ENCODE measurements at regions not wholly inside any gene's neighbourhood (a gene's known extent, or its start where the extent isn't known, plus 50 kb on each side); places are given as distances from the start of the nearest gene placed in this dataset.

GRCh38 chr2:145257931-145258330, 738.0 kb upstream of the ZEB2 start:
- DNase-seq: no peak

- no peak for DNase-seq
Observed at GRCh38 chr2:145256551-145256950, 736.6 kb upstream of the ZEB2 start.

GRCh38 chr2:145254291-145254690, 734.4 kb upstream of the ZEB2 start:
- no peak for DNase-seq

- no peak for DNase-seq
Observed at GRCh38 chr2:145253492-145253891, 733.6 kb upstream of the ZEB2 start.

- DNase-seq: no peak
Observed at GRCh38 chr2:145245268-145245870, 725.5 kb upstream of the ZEB2 start.

GRCh38 chr2:145235312-145235711, 715.4 kb upstream of the ZEB2 start:
- DNase-seq: peak; percentile 17

GRCh38 chr2:145230546-145230945, 710.6 kb upstream of the ZEB2 start:
- DNase-seq: no peak

- DNase-seq: no peak
Observed at GRCh38 chr2:145228506-145228905, 708.6 kb upstream of the ZEB2 start.

GRCh38 chr2:145226901-145227300, 707.0 kb upstream of the ZEB2 start:
- no peak for DNase-seq

GRCh38 chr2:145221516-145221915, 701.6 kb upstream of the ZEB2 start:
- no peak for DNase-seq

- no peak for DNase-seq
Observed at GRCh38 chr2:145221032-145221431, 701.1 kb upstream of the ZEB2 start.

- no peak for DNase-seq
Observed at GRCh38 chr2:145220496-145220895, 700.6 kb upstream of the ZEB2 start.

GRCh38 chr2:145207884-145208283, 688.0 kb upstream of the ZEB2 start:
- DNase-seq: no peak

GRCh38 chr2:145206496-145207281, 686.8 kb upstream of the ZEB2 start:
- DNase-seq: no peak

GRCh38 chr2:145203891-145204290, 684.0 kb upstream of the ZEB2 start:
- DNase-seq: no peak

GRCh38 chr2:145199827-145200706, 680.1 kb upstream of the ZEB2 start:
- DNase-seq: no peak

GRCh38 chr2:145199042-145199441, 679.1 kb upstream of the ZEB2 start:
- no peak for DNase-seq

- DNase-seq: no peak
Observed at GRCh38 chr2:145198555-145198954, 678.6 kb upstream of the ZEB2 start.

- no peak for DNase-seq
Observed at GRCh38 chr2:145197944-145198343, 678.0 kb upstream of the ZEB2 start.

GRCh38 chr2:145194673-145195072, 674.8 kb upstream of the ZEB2 start:
- DNase-seq: no peak

GRCh38 chr2:145190031-145190703, 670.2 kb upstream of the ZEB2 start:
- peak; percentile 62 for DNase-seq

- peak; percentile 50 for DNase-seq
Observed at GRCh38 chr2:145186303-145186702, 666.4 kb upstream of the ZEB2 start.

- DNase-seq: no peak
Observed at GRCh38 chr2:145185696-145186095, 665.8 kb upstream of the ZEB2 start.
